IPS-18c (cell line): ENCODE measurements at regions not wholly inside any gene's neighbourhood (a gene's known extent, or its start where the extent isn't known, plus 50 kb on each side); places are given as distances from the start of the nearest gene placed in this dataset.
"Not testable (repeated sequence)": the region's sequence is repeated elsewhere in the genome, so short reads cannot be mapped to it uniquely, and the experiment has no call there.

Experiments used
- H3K4me3 ChIP-seq: 2 replicates; pipeline ENCODE4 v1.7.0; 2013; ENCODE audit warnings: low read depth, mild to moderate bottlenecking, low read length, moderate library complexity; ENCODE audit not compliant: insufficient read depth
- H3K9me3 ChIP-seq: one replicate; pipeline ENCODE4 v1.6.1; 2013; ENCODE audit warnings: mild to moderate bottlenecking, low read length, moderate library complexity; ENCODE audit not compliant: control insufficient read depth, insufficient read depth

- peaks cover 48% of the 10 kb centered on the region for H3K9me3 ChIP-seq
- H3K4me3 ChIP-seq = no peak overlapping the region
These were observed 363.5 kb upstream of the NUPR2 start for GRCh38 chr7:56479748-56480147.

- Histone ChIP-seq H3K9me3 (peaks cover 48% of the 10 kb centered on the region), H3K4me3 (no peak overlapping the region)
These were observed 362.9 kb upstream of the NUPR2 start for GRCh38 chr7:56479136-56479535.

- H3K4me3 ChIP-seq = no peak overlapping the region
- H3K9me3 ChIP-seq = peaks cover 45% of the 10 kb centered on the region
These were observed 358.1 kb upstream of the NUPR2 start for GRCh38 chr7:56474271-56474670.

- Histone ChIP-seq H3K9me3 (peaks cover 36% of the 10 kb centered on the region), H3K4me3 (no peak overlapping the region; the same call in 1 of the 2 replicates)
These were observed 355.6 kb upstream of the NUPR2 start for GRCh38 chr7:56471811-56472210.

- H3K9me3 ChIP-seq = peaks cover 27% of the 10 kb centered on the region
These were observed 350.6 kb upstream of the NUPR2 start for GRCh38 chr7:56466607-56467525.

GRCh38 chr7:56449762-56450161 is 333.5 kb upstream of the NUPR2 start:
- Histone ChIP-seq H3K4me3 (no peak overlapping the region), H3K9me3 (peaks cover 17% of the 10 kb centered on the region)

More at GRCh38 chr7:56466607-56467525, 350.6 kb upstream of the NUPR2 start:
- not testable (repeated sequence) for H3K4me3 ChIP-seq

GRCh38 chr7:56447864-56448693 is 331.9 kb upstream of the NUPR2 start:
- Histone ChIP-seq H3K9me3 (peaks cover 15% of the 10 kb centered on the region), H3K4me3 (peak overlapping the region; percentile 15; the same call in 1 of the 2 replicates)

- not testable (repeated sequence) for H3K4me3 ChIP-seq, H3K9me3 ChIP-seq
These were observed 304.3 kb upstream of the NUPR2 start for GRCh38 chr7:56420528-56420927.

- 0 out of 2 replicates have a peak overlapping the region, but pooled peaks have one; percentile 9 for H3K4me3 ChIP-seq
- H3K9me3 ChIP-seq = peaks cover 25% of the 10 kb centered on the region
These were observed 259.0 kb upstream of the NUPR2 start for GRCh38 chr7:56375173-56375572.

- H3K9me3 ChIP-seq = peaks cover 25% of the 10 kb centered on the region
These were observed 258.4 kb upstream of the NUPR2 start for GRCh38 chr7:56374666-56375065.

GRCh38 chr7:56373314-56373713 is 257.1 kb upstream of the NUPR2 start:
- peaks cover 23% of the 10 kb centered on the region for H3K9me3 ChIP-seq
- H3K4me3 ChIP-seq = peak overlapping the region; percentile 55

More at GRCh38 chr7:56374666-56375065, 258.4 kb upstream of the NUPR2 start:
- H3K4me3 ChIP-seq = not testable (repeated sequence)

GRCh38 chr7:56371792-56372191 is 255.6 kb upstream of the NUPR2 start:
- Histone ChIP-seq H3K9me3 (peaks cover 29% of the 10 kb centered on the region), H3K4me3 (peak overlapping the region; percentile 31; the same call in 1 of the 2 replicates)

GRCh38 chr7:56370208-56370872 is 254.1 kb upstream of the NUPR2 start:
- not testable (repeated sequence) for H3K4me3 ChIP-seq
- H3K9me3 ChIP-seq = peaks cover 25% of the 10 kb centered on the region

GRCh38 chr7:56367914-56368313 is 251.7 kb upstream of the NUPR2 start:
- H3K9me3 ChIP-seq = peaks cover 17% of the 10 kb centered on the region
- H3K4me3 ChIP-seq = not testable (repeated sequence)

GRCh38 chr7:56367411-56367810 is 251.2 kb upstream of the NUPR2 start:
- H3K9me3 ChIP-seq = peaks cover 19% of the 10 kb centered on the region
- not testable (repeated sequence) for H3K4me3 ChIP-seq

- H3K9me3 ChIP-seq = peaks cover 16% of the 10 kb centered on the region
- not testable (repeated sequence) for H3K4me3 ChIP-seq
These were observed 250.5 kb upstream of the NUPR2 start for GRCh38 chr7:56366701-56367100.

GRCh38 chr7:56352576-56352975 is 236.4 kb upstream of the NUPR2 start:
- peaks cover 16% of the 10 kb centered on the region for H3K9me3 ChIP-seq
- not testable (repeated sequence) for H3K4me3 ChIP-seq
